ENCODE measurements at regions not wholly inside any gene's neighbourhood (a gene's known extent, or its start where the extent isn't known, plus 50 kb on each side); places are given as distances from the start of the nearest gene placed in this dataset.
"Not testable (repeated sequence)": the region's sequence is repeated elsewhere in the genome, so short reads cannot be mapped to it uniquely, and the experiment has no call there.

GRCh38 chr5:96548905-96549304, 113.3 kb upstream of the CAST start:
- H3K4me3 ChIP-seq (ENCODE audit: low read length) = no peak overlapping the region
- no peak for TF ChIP-seq CTCF (conservative IDR thresholded peaks at IDR 0.05; ENCODE audit: low read length)
- DNase-seq (ENCODE audit: low read depth) = peak; percentile 61

- DNase-seq (ENCODE audit: low read depth); H3K4me3 ChIP-seq (ENCODE audit: low read length): not testable (repeated sequence)
Observed at GRCh38 chr5:96560857-96561256, 101.3 kb upstream of the CAST start.

- TF ChIP-seq CTCF (conservative IDR thresholded peaks at IDR 0.05; ENCODE audit: low read length) = no peak
- DNase-seq (ENCODE audit: low read depth) = peak; percentile 53
Observed at GRCh38 chr5:96562614-96563013, 99.6 kb upstream of the CAST start.

GRCh38 chr5:96563816-96564215, 98.4 kb upstream of the CAST start:
- no peak overlapping the region for H3K4me3 ChIP-seq (ENCODE audit: low read length)
- DNase-seq (ENCODE audit: low read depth) = no peak
- TF ChIP-seq CTCF (conservative IDR thresholded peaks at IDR 0.05; ENCODE audit: low read length) = no peak

More at GRCh38 chr5:96562614-96563013, 99.6 kb upstream of the CAST start:
- H3K4me3 ChIP-seq (ENCODE audit: low read length) = no peak overlapping the region

- DNase-seq (ENCODE audit: low read depth) = peak; percentile 67
Observed at GRCh38 chr5:96565582-96566265, 96.5 kb upstream of the CAST start.

GRCh38 chr5:96566833-96567587, 95.2 kb upstream of the CAST start:
- TF ChIP-seq CTCF (conservative IDR thresholded peaks at IDR 0.05; ENCODE audit: low read length) = no peak
- peak overlapping the region; percentile 29 for H3K4me3 ChIP-seq (ENCODE audit: low read length)
- DNase-seq (ENCODE audit: low read depth) = peak; percentile 87

More at GRCh38 chr5:96565582-96566265, 96.5 kb upstream of the CAST start:
- TF ChIP-seq CTCF (conservative IDR thresholded peaks at IDR 0.05; ENCODE audit: low read length) = no peak
- H3K4me3 ChIP-seq (ENCODE audit: low read length) = no peak overlapping the region

GRCh38 chr5:96569332-96569731, 92.8 kb upstream of the CAST start:
- DNase-seq (ENCODE audit: low read depth) = no peak
- TF ChIP-seq CTCF (conservative IDR thresholded peaks at IDR 0.05; ENCODE audit: low read length) = no peak
- no peak overlapping the region for H3K4me3 ChIP-seq (ENCODE audit: low read length)
